D341Med (cell line): ENCODE measurements at regions not wholly inside any gene's neighbourhood (a gene's known extent, or its start where the extent isn't known, plus 50 kb on each side); places are given as distances from the start of the nearest gene placed in this dataset.

Experiments used
- DNase-seq: peaks from one replicate; pipeline ENCODE4 v3.0.0; 2012; ENCODE audit warnings: low spot score

- DNase-seq = no peak
Observed at GRCh38 chr4:25528391-25528790, 127.3 kb upstream of the SLC34A2 start.

- no peak for DNase-seq
Observed at GRCh38 chr4:25531272-25531671, 124.4 kb upstream of the SLC34A2 start.

GRCh38 chr4:25532591-25532990 lies 123.1 kb upstream of the SLC34A2 start:
- no peak for DNase-seq

GRCh38 chr4:25533256-25533655 lies 122.4 kb upstream of the SLC34A2 start:
- DNase-seq = no peak

- no peak for DNase-seq
Observed at GRCh38 chr4:25535278-25535677, 120.4 kb upstream of the SLC34A2 start.

- no peak for DNase-seq
Observed at GRCh38 chr4:25535701-25536473, 119.8 kb upstream of the SLC34A2 start.

- DNase-seq = no peak
Observed at GRCh38 chr4:25536564-25537320, 118.9 kb upstream of the SLC34A2 start.

GRCh38 chr4:25538430-25538829 lies 117.2 kb upstream of the SLC34A2 start:
- DNase-seq = no peak

- DNase-seq = no peak
Observed at GRCh38 chr4:25539241-25539640, 116.4 kb upstream of the SLC34A2 start.

- DNase-seq = no peak
Observed at GRCh38 chr4:25540734-25541133, 114.9 kb upstream of the SLC34A2 start.

GRCh38 chr4:25547343-25547742 lies 108.3 kb upstream of the SLC34A2 start:
- DNase-seq = no peak

GRCh38 chr4:25549413-25549812 lies 106.2 kb upstream of the SLC34A2 start:
- DNase-seq = no peak

GRCh38 chr4:25550376-25551030 lies 105.1 kb upstream of the SLC34A2 start:
- no peak for DNase-seq

- DNase-seq = no peak
Observed at GRCh38 chr4:25551605-25552004, 104.0 kb upstream of the SLC34A2 start.

GRCh38 chr4:25552580-25553271 lies 102.9 kb upstream of the SLC34A2 start:
- DNase-seq = no peak

- DNase-seq = no peak
Observed at GRCh38 chr4:25559508-25559907, 96.1 kb upstream of the SLC34A2 start.

GRCh38 chr4:25560605-25561004 lies 95.0 kb upstream of the SLC34A2 start:
- no peak for DNase-seq

GRCh38 chr4:25563071-25563564 lies 92.5 kb upstream of the SLC34A2 start:
- DNase-seq = no peak

GRCh38 chr4:25564836-25565235 lies 90.8 kb upstream of the SLC34A2 start:
- no peak for DNase-seq

GRCh38 chr4:25567253-25567652 lies 88.4 kb upstream of the SLC34A2 start:
- DNase-seq = no peak

- DNase-seq = no peak
Observed at GRCh38 chr4:25569716-25570115, 85.9 kb upstream of the SLC34A2 start.

GRCh38 chr4:25575611-25576010 lies 80.0 kb upstream of the SLC34A2 start:
- no peak for DNase-seq
